ENCODE measurements at regions not wholly inside any gene's neighbourhood (a gene's known extent, or its start where the extent isn't known, plus 50 kb on each side); places are given as distances from the start of the nearest gene placed in this dataset.

DNA sequence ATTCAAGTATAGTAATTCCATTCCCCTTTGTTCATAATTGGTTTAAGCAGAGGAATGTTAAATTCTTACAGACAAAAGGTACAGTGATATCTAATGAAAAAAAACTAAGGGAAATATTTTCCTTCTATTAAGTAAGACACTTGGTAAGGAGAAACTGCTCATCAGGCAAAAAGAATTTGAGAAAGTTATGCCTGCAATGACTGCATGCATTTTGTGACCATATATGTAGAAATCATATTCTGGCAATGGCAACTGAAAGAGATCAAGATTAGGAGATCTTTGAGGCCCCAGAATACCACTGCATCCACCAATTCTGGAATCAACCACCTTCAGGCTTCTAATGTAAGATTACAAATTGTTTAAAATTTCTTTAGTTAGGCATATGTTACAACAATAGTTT lies 364.8 kb downstream of the PCDH10 start:
- Histone ChIP-seq H3K4me3 (ENCODE audit: low read length) (no peak overlapping the region), H3K27me3 (ENCODE audit: control insufficient read depth, insufficient read depth, low read length) (no peaks in the 10 kb centered on the region), H3K36me3 (ENCODE audit: control insufficient read depth, insufficient read depth, low read length) (no peaks in the 10 kb centered on the region), H3K27ac (ENCODE audit: low read length) (no peak overlapping the region), H3K9me3 (replicated peaks; ENCODE audit: control insufficient read depth, low read depth, low read length) (no peaks in the 10 kb centered on the region), H3K4me1 (ENCODE audit: control insufficient read depth, insufficient read depth, low read length) (no peaks in the 10 kb centered on the region)
- no peak for DNase-seq

DNA sequence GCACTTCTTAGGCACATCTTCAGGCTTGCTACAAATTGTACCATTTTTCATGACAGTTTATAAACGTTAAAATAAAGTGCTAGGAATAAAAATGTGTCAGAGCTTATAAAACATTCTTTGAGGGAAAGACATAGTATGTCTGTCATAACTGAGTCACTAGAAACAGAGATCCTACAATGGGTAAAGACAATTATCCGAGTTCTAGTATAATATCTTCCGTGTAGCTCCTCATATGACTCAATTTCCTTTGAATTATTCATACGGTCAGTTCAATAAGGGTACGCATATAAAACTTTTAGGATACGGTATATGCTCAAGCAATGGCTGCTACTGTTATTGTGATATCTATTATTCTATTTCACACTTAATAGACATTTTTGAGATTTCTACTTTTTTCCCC lies 349.1 kb downstream of the PCDH10 start:
- H3K36me3 ChIP-seq (ENCODE audit: control insufficient read depth, insufficient read depth, low read length) = no peaks in the 10 kb centered on the region
- WGBS (ENCODE audit: insufficient coverage) = no CpG with 5 or more reads among the region's 6 CpGs
- no peak overlapping the region for H3K27ac ChIP-seq (ENCODE audit: low read length)
- no peaks in the 10 kb centered on the region for H3K27me3 ChIP-seq (ENCODE audit: control insufficient read depth, insufficient read depth, low read length)
- no peak overlapping the region for H3K4me3 ChIP-seq (ENCODE audit: low read length)
- no peaks in the 10 kb centered on the region for H3K4me1 ChIP-seq (ENCODE audit: control insufficient read depth, insufficient read depth, low read length)
- H3K9me3 ChIP-seq (replicated peaks; ENCODE audit: control insufficient read depth, low read depth, low read length) = no peaks in the 10 kb centered on the region
- DNase-seq = no peak

DNA sequence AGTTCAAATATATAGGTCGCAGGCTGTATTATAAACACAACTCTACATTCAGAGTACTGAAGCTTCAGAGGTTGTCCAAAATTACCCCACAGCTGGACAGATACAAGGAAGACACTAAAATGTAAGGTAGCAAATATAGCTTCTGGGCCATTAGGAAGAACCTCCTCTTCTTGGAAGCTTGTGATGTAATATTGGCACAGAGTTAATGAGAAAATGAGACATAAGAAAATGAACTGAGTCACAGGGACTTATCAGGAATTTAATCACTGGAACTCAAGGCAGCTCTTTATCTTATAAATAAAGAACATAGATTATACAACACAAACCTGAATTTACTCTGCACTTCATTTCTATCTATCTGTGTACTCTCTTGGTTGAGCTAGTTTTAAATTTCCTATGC lies 344.7 kb downstream of the PCDH10 start:
- no CpG with 5 or more reads among the region's 1 CpG for WGBS (ENCODE audit: insufficient coverage)
- no peaks in the 10 kb centered on the region for H3K9me3 ChIP-seq (replicated peaks; ENCODE audit: control insufficient read depth, low read depth, low read length)
- no peaks in the 10 kb centered on the region for H3K27me3 ChIP-seq (ENCODE audit: control insufficient read depth, insufficient read depth, low read length)
- H3K4me1 ChIP-seq (ENCODE audit: control insufficient read depth, insufficient read depth, low read length) = no peaks in the 10 kb centered on the region
- H3K27ac ChIP-seq (ENCODE audit: low read length) = no peak overlapping the region
- no peak overlapping the region for H3K4me3 ChIP-seq (ENCODE audit: low read length)
- no peak for DNase-seq
- no peaks in the 10 kb centered on the region for H3K36me3 ChIP-seq (ENCODE audit: control insufficient read depth, insufficient read depth, low read length)

DNA sequence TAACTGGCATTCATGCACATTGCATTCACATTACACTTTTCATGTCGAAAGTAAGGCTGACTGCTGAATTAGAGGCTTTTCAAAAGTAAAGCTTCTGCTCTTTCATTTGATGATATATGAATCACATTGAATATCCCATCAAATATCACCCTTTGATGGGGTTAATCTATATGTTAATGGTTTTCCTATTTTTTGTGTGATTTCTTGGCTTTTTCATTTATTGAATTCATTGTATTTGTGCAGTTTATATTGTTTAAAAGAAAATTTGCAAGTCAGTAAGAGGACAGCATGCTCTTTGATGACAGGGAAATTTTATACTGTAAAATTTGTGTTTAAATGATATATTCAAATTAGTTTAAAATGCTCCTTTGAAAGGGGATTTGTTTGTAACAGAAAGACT lies 344.1 kb downstream of the PCDH10 start:
- Histone ChIP-seq H3K4me3 (ENCODE audit: low read length) (no peak overlapping the region), H3K36me3 (ENCODE audit: control insufficient read depth, insufficient read depth, low read length) (no peaks in the 10 kb centered on the region), H3K4me1 (ENCODE audit: control insufficient read depth, insufficient read depth, low read length) (no peaks in the 10 kb centered on the region), H3K9me3 (replicated peaks; ENCODE audit: control insufficient read depth, low read depth, low read length) (no peaks in the 10 kb centered on the region), H3K27me3 (ENCODE audit: control insufficient read depth, insufficient read depth, low read length) (no peaks in the 10 kb centered on the region), H3K27ac (ENCODE audit: low read length) (no peak overlapping the region)
- no peak for DNase-seq
- no CpG with 5 or more reads among the region's 1 CpG for WGBS (ENCODE audit: insufficient coverage)

DNA sequence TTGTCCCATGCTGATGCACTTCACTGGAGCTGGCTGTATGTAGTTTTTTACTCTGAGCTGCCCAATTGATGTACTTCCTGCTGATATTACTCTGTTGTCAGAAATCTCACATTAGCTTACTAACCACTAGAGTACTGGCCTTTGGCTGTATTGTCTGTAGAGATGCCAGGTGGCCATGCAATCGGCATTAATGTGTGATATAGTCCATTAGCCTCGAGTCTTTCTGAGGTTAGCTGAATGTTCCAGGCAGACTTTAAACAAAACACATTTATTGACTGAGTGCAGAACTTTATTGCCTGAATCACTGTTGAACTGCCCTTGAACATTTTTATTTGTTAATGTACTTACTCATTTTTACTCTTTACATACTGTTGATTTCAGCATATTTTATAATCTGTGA lies 335.2 kb downstream of the PCDH10 start:
- no peak for DNase-seq
- Histone ChIP-seq H3K27ac (ENCODE audit: low read length) (no peak overlapping the region), H3K4me1 (ENCODE audit: control insufficient read depth, insufficient read depth, low read length) (no peaks in the 10 kb centered on the region), H3K9me3 (replicated peaks; ENCODE audit: control insufficient read depth, low read depth, low read length) (no peaks in the 10 kb centered on the region), H3K36me3 (ENCODE audit: control insufficient read depth, insufficient read depth, low read length) (no peaks in the 10 kb centered on the region), H3K27me3 (ENCODE audit: control insufficient read depth, insufficient read depth, low read length) (no peaks in the 10 kb centered on the region), H3K4me3 (ENCODE audit: low read length) (no peak overlapping the region)
- no CpG with 5 or more reads among the region's 2 CpGs for WGBS (ENCODE audit: insufficient coverage)

DNA sequence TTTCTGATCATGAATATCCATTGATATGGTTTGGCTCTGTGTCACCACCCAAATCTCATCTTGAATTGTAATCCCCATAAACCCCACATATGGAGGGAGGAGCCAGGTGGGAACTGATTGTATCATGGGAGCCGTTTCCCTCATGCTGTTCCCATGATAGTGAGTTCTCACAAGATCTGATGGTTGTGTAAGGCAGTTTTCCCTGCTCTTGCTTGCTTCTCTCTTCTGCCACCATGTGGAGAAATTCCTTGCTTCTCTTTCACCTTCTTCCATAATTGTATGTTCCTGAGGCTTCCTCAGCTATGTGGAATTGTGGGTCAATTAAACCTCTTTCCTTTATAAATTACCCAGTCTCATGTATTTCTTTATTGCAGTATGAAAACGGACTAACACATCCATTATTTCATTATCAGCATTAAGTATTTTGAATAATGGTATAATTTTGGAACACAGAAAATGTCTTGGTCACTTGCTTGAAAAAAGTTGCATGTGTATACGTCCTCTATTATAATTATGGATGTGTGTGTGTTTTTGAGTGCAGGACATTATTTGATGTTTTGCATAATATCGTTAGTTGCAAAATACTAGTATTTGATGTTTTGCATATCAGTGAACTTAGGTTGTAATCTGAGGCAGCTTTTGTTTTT lies 334.6 kb downstream of the PCDH10 start:
- H3K27me3 ChIP-seq (ENCODE audit: control insufficient read depth, insufficient read depth, low read length) = no peaks in the 10 kb centered on the region
- H3K27ac ChIP-seq (ENCODE audit: low read length) = no peak overlapping the region
- H3K9me3 ChIP-seq (replicated peaks; ENCODE audit: control insufficient read depth, low read depth, low read length) = no peaks in the 10 kb centered on the region
- peak; percentile 32 for DNase-seq
- no peaks in the 10 kb centered on the region for H3K36me3 ChIP-seq (ENCODE audit: control insufficient read depth, insufficient read depth, low read length)
- no peaks in the 10 kb centered on the region for H3K4me1 ChIP-seq (ENCODE audit: control insufficient read depth, insufficient read depth, low read length)
- no peak overlapping the region for H3K4me3 ChIP-seq (ENCODE audit: low read length)
- 93% methylated on average over 2 of the region's 4 CpGs for WGBS (ENCODE audit: insufficient coverage)

DNA sequence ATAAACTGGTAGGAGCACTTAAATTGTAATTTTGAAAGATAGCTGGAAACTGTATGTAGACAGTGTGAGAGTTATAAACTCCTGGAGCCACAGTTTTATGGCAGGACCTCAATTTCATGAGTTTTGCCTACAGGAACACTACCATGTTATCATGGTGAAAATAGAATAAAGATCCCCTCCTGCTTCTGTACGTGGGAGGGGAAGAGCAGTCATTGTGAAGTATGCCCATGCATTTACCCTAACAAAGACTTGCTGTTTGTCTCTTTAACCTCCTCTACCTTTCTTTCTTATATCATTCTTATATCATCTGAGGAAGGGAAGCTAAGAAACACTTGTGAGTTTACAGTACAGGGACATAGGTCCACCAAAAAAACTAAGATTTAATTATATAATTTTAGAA lies 327.0 kb downstream of the PCDH10 start:
- Histone ChIP-seq H3K9me3 (replicated peaks; ENCODE audit: control insufficient read depth, low read depth, low read length) (no peaks in the 10 kb centered on the region), H3K27me3 (ENCODE audit: control insufficient read depth, insufficient read depth, low read length) (no peaks in the 10 kb centered on the region), H3K36me3 (ENCODE audit: control insufficient read depth, insufficient read depth, low read length) (no peaks in the 10 kb centered on the region), H3K27ac (ENCODE audit: low read length) (no peak overlapping the region), H3K4me1 (ENCODE audit: control insufficient read depth, insufficient read depth, low read length) (no peaks in the 10 kb centered on the region), H3K4me3 (ENCODE audit: low read length) (no peak overlapping the region)
- no CpG with 5 or more reads among the region's 1 CpG for WGBS (ENCODE audit: insufficient coverage)
- DNase-seq = no peak

DNA sequence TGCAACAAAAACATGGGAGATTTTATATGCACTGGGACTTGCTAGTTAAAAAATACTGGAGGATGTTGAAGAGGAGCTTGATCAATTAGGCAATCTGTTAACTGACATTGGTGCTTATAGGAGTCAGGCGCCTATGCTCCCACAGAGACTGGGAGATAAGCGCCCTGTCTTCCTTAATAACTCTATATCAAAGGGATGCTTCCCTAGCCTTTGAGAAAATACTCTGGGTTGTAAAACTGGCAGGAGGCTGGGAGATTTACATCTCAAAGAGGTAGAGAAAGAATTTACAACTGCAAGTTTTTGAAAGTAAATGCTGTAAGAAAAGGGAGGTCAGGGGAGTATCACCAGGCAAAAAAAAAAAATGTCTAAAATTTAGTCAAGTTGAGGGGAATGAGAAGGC lies 325.4 kb downstream of the PCDH10 start:
- H3K4me1 ChIP-seq (ENCODE audit: control insufficient read depth, insufficient read depth, low read length) = no peaks in the 10 kb centered on the region
- H3K27me3 ChIP-seq (ENCODE audit: control insufficient read depth, insufficient read depth, low read length) = no peaks in the 10 kb centered on the region
- no peak for DNase-seq
- WGBS (ENCODE audit: insufficient coverage) = no CpG with 5 or more reads among the region's 2 CpGs
- no peak overlapping the region for H3K4me3 ChIP-seq (ENCODE audit: low read length)
- no peak overlapping the region for H3K27ac ChIP-seq (ENCODE audit: low read length)
- no peaks in the 10 kb centered on the region for H3K36me3 ChIP-seq (ENCODE audit: control insufficient read depth, insufficient read depth, low read length)
- H3K9me3 ChIP-seq (replicated peaks; ENCODE audit: control insufficient read depth, low read depth, low read length) = no peaks in the 10 kb centered on the region

DNA sequence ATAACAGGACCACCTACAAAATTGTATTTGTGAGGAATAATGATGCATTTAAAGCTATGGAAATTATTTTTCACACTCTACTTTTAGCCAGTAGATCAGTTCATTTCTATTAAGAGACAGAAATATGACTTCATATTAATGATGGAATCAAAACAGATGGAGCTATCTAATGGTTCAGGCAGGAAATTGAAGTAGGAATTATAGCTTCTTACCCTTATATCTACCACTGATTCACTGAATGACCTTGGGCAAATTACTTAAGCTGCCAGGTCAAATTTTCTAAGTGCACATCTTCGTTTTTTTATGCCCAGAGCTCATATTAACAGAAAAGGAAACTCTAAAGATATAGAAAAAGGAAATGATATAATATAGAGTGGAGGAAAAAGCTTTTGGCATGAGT lies 323.1 kb downstream of the PCDH10 start:
- Histone ChIP-seq H3K27ac (ENCODE audit: low read length) (no peak overlapping the region), H3K4me1 (ENCODE audit: control insufficient read depth, insufficient read depth, low read length) (no peaks in the 10 kb centered on the region), H3K36me3 (ENCODE audit: control insufficient read depth, insufficient read depth, low read length) (no peaks in the 10 kb centered on the region), H3K9me3 (replicated peaks; ENCODE audit: control insufficient read depth, low read depth, low read length) (no peaks in the 10 kb centered on the region), H3K27me3 (ENCODE audit: control insufficient read depth, insufficient read depth, low read length) (no peaks in the 10 kb centered on the region), H3K4me3 (ENCODE audit: low read length) (no peak overlapping the region)
- no peak for DNase-seq
- WGBS (ENCODE audit: insufficient coverage) = no CpG with 5 or more reads among the region's 1 CpG

DNA sequence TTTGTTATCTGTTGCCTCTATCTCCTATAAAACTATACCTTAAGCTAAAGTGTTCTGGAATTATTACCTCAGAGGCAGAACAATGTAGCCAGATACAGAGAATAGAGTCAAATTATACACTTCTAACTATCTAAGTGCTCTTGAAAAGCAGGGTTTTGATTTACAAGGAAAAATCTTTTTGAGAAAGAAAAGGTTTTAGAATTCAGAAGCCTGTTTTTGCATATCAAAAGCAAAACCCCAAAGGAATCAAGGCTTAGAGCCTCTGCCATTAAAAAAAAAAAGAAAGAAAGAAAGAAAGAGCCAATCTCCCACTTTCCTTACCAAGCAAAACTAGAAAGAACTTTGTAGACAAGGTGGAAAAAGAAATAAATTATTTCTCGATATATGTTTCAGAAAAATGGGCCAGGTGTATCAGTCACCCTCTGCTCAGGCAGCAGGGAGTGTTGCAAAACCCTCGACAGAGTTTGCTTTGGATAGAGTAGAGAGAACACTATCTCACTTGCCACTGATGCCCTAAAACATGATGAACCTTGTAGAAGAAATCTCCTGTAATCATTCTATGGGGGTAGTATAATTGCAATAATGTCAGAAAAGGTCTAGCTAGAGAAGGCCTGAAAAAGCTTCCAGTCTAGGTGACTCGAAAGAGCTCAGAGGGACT lies 318.3 kb downstream of the PCDH10 start:
- no CpG with 5 or more reads among the region's 3 CpGs for WGBS (ENCODE audit: insufficient coverage)
- no peaks in the 10 kb centered on the region for H3K4me1 ChIP-seq (ENCODE audit: control insufficient read depth, insufficient read depth, low read length)

DNA sequence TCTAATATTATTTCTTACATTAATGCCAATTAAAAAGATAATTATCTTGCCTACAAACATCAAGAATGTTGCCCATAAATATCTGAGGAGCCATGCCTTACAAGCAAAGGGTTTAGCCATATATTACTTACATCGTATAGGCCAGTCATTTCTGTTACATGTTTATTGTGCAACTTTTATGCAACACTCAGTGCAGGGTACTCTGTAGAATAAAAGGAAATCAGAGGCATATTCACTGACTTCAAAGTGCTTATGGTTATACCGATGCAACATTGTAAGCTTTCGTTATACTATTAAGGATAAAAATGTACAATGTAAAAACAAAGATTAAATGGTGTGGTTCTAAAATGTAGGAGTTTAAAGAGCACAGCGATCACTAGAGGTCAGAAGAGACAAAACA lies 315.9 kb downstream of the PCDH10 start:
- no peak for DNase-seq
- no peaks in the 10 kb centered on the region for H3K36me3 ChIP-seq (ENCODE audit: control insufficient read depth, insufficient read depth, low read length)
- H3K4me3 ChIP-seq (ENCODE audit: low read length) = no peak overlapping the region
- H3K27me3 ChIP-seq (ENCODE audit: control insufficient read depth, insufficient read depth, low read length) = no peaks in the 10 kb centered on the region
- no peak overlapping the region for H3K27ac ChIP-seq (ENCODE audit: low read length)
- H3K9me3 ChIP-seq (replicated peaks; ENCODE audit: control insufficient read depth, low read depth, low read length) = no peaks in the 10 kb centered on the region
- H3K4me1 ChIP-seq (ENCODE audit: control insufficient read depth, insufficient read depth, low read length) = no peaks in the 10 kb centered on the region
- no CpG with 5 or more reads among the region's 4 CpGs for WGBS (ENCODE audit: insufficient coverage)

More for the DNA sequence above, 318.3 kb downstream of the PCDH10 start:
- no peak for DNase-seq
- H3K27ac ChIP-seq (ENCODE audit: low read length) = no peak overlapping the region
- no peak overlapping the region for H3K4me3 ChIP-seq (ENCODE audit: low read length)
- H3K36me3 ChIP-seq (ENCODE audit: control insufficient read depth, insufficient read depth, low read length) = no peaks in the 10 kb centered on the region
- H3K27me3 ChIP-seq (ENCODE audit: control insufficient read depth, insufficient read depth, low read length) = no peaks in the 10 kb centered on the region
- H3K9me3 ChIP-seq (replicated peaks; ENCODE audit: control insufficient read depth, low read depth, low read length) = no peaks in the 10 kb centered on the region
